Esophagus (tissue), 2 donors: ENCODE measurements at regions not wholly inside any gene's neighbourhood (a gene's known extent, or its start where the extent isn't known, plus 50 kb on each side); places are given as distances from the start of the nearest gene placed in this dataset.
"Not testable (repeated sequence)": the region's sequence is repeated elsewhere in the genome, so short reads cannot be mapped to it uniquely, and the experiment has no call there.

Experiments used
- H3K27ac ChIP-seq, 2 donors: one replicate each; pipeline ENCODE4 v1.5.1; 2013; ENCODE audit warnings: low read depth in 2 of 2, mild to moderate bottlenecking in 2 of 2, inconsistent platforms in 1 of 2, low read length in 1 of 2, moderate library complexity in 1 of 2
- H3K27me3 ChIP-seq, 2 donors: one replicate each; pipeline ENCODE4 v1.6.1; 2013; ENCODE audit warnings: low read length in 2 of 2, control low read depth in 1 of 2, mild to moderate bottlenecking in 1 of 2; ENCODE audit not compliant: insufficient read depth in 2 of 2, control insufficient read depth in 1 of 2
- H3K36me3 ChIP-seq, 2 donors: one replicate each; pipeline ENCODE4 v1.6.1; 2013; ENCODE audit warnings: low read length in 1 of 2; ENCODE audit not compliant: control insufficient read depth in 2 of 2, insufficient read depth in 2 of 2
- H3K4me1 ChIP-seq, 2 donors: one replicate each; pipeline ENCODE4 v1.6.1; 2013; ENCODE audit warnings: low read length in 1 of 2; ENCODE audit not compliant: control insufficient read depth in 2 of 2, insufficient read depth in 2 of 2
- H3K4me3 ChIP-seq, 2 donors: one replicate each; pipeline ENCODE4 v1.5.1; 2013; ENCODE audit warnings: low read length in 2 of 2, mild to moderate bottlenecking in 2 of 2, low read depth in 1 of 2, moderate library complexity in 1 of 2
- H3K9me3 ChIP-seq, 2 donors: one replicate each; pipeline ENCODE4 v1.6.1; 2013; ENCODE audit warnings: mild to moderate bottlenecking in 2 of 2, low read depth in 1 of 2, low read length in 1 of 2, moderate library complexity in 1 of 2; ENCODE audit not compliant: control insufficient read depth in 2 of 2, insufficient read depth in 1 of 2
- WGBS, 2 donors: extraction: QIAGEN DNeasy Blood & Tissue Kit; methylation state at CpG; one replicate each; pipeline ENCODE4 v1.1.7; 2013; 5-methylcytosine and 5-hydroxymethylcytosine counted together
- donor health status: healthy with polysubstance abuse.
- donor health status: Bipolar disorder and iron deficiency.

- no peaks in the 10 kb centered on the region for H3K9me3 ChIP-seq
- no peak overlapping the region for H3K27ac ChIP-seq
- 70% methylated on average over 1 of the region's 1 CpG for WGBS, 2 donors
- H3K4me1 ChIP-seq: no peaks in the 10 kb centered on the region
- no peaks in the 10 kb centered on the region for H3K36me3 ChIP-seq
- H3K27me3 ChIP-seq: no peaks in the 10 kb centered on the region
- no peak overlapping the region for H3K4me3 ChIP-seq
Measured at GRCh38 chrX:125137521-125137920, 182.2 kb upstream of the TEX13C start.

GRCh38 chrX:125150231-125150630 lies 169.4 kb upstream of the TEX13C start:
- Histone ChIP-seq H3K4me3 (no peak overlapping the region), H3K27ac (no peak overlapping the region), H3K9me3 (no peaks in the 10 kb centered on the region), H3K27me3 (no peaks in the 10 kb centered on the region), H3K4me1 (no peaks in the 10 kb centered on the region), H3K36me3 (no peaks in the 10 kb centered on the region)
- whole genome bisulfite sequencing, 2 donors: 34 to 39% methylated on average over 2 of the region's 2 CpGs

GRCh38 chrX:125151146-125151545 lies 168.5 kb upstream of the TEX13C start:
- no peak overlapping the region for H3K27ac ChIP-seq
- no peak overlapping the region for H3K4me3 ChIP-seq
- H3K36me3 ChIP-seq: no peaks in the 10 kb centered on the region
- no peaks in the 10 kb centered on the region for H3K9me3 ChIP-seq
- WGBS, 2 donors: 78 to 85% methylated on average over 3 of the region's 3 CpGs
- H3K4me1 ChIP-seq: no peaks in the 10 kb centered on the region
- no peaks in the 10 kb centered on the region for H3K27me3 ChIP-seq

- 81 to 93% methylated on average over 2 of the region's 2 CpGs for WGBS, 2 donors
- Histone ChIP-seq H3K36me3 (no peaks in the 10 kb centered on the region), H3K27ac (no peak overlapping the region), H3K27me3 (no peaks in the 10 kb centered on the region), H3K9me3 (no peaks in the 10 kb centered on the region), H3K4me1 (no peaks in the 10 kb centered on the region), H3K4me3 (no peak overlapping the region)
Measured at GRCh38 chrX:125152011-125152410, 167.7 kb upstream of the TEX13C start.

- H3K4me1 ChIP-seq: no peaks in the 10 kb centered on the region
- no peaks in the 10 kb centered on the region for H3K36me3 ChIP-seq
- WGBS, 2 donors: 24 to 29% methylated on average over 2 of the region's 2 CpGs
- H3K4me3 ChIP-seq: no peak overlapping the region
- no peak overlapping the region for H3K27ac ChIP-seq
- no peaks in the 10 kb centered on the region for H3K27me3 ChIP-seq
- H3K9me3 ChIP-seq: no peaks in the 10 kb centered on the region
Measured at GRCh38 chrX:125153621-125154020, 166.1 kb upstream of the TEX13C start.

GRCh38 chrX:125154288-125155257 lies 165.1 kb upstream of the TEX13C start:
- not testable (repeated sequence) for H3K27me3 ChIP-seq, H3K4me1 ChIP-seq, H3K4me3 ChIP-seq, H3K27ac ChIP-seq, H3K36me3 ChIP-seq, H3K9me3 ChIP-seq
- 85 to 95% methylated on average over 26 to 32 of the region's 32 CpGs for WGBS, 2 donors

- not testable (repeated sequence) for H3K27ac ChIP-seq, H3K4me3 ChIP-seq, H3K36me3 ChIP-seq, H3K4me1 ChIP-seq, H3K9me3 ChIP-seq, H3K27me3 ChIP-seq
- 90 to 97% methylated on average over 32 to 41 of the region's 41 CpGs for WGBS, 2 donors
Measured at GRCh38 chrX:125155296-125156033, 164.2 kb upstream of the TEX13C start.

- 72 to 80% methylated on average over 4 of the region's 4 CpGs for WGBS, 2 donors
- no peaks in the 10 kb centered on the region for H3K36me3 ChIP-seq
- H3K9me3 ChIP-seq: no peaks in the 10 kb centered on the region
- no peak overlapping the region for H3K4me3 ChIP-seq
- H3K27me3 ChIP-seq: no peaks in the 10 kb centered on the region
- no peak overlapping the region for H3K27ac ChIP-seq
- no peaks in the 10 kb centered on the region for H3K4me1 ChIP-seq
Measured at GRCh38 chrX:125170459-125170858, 149.2 kb upstream of the TEX13C start.

- WGBS, 2 donors: 73 to 90% methylated on average over 5 of the region's 5 CpGs
- Histone ChIP-seq H3K27me3 (no peaks in the 10 kb centered on the region), H3K9me3 (no peaks in the 10 kb centered on the region), H3K4me3 (no peak overlapping the region), H3K4me1 (no peaks in the 10 kb centered on the region), H3K27ac (no peak overlapping the region), H3K36me3 (no peaks in the 10 kb centered on the region)
Measured at GRCh38 chrX:125172531-125172930, 147.1 kb upstream of the TEX13C start.
